Spleen (tissue), 11 donors: ENCODE measurements at regions not wholly inside any gene's neighbourhood (a gene's known extent, or its start where the extent isn't known, plus 50 kb on each side); places are given as distances from the start of the nearest gene placed in this dataset.

Experiments used
- DNase-seq: peaks from one replicate; pipeline ENCODE4 v3.0.0-alpha.2; 2020
- H3K27ac ChIP-seq, 8 donors: fragments of 200-600 bp; sonication (generic) in 7 of 8; 1 replicate in 4 of 8; 2 replicates in 4 of 8; pipeline versions ENCODE4 v1.5.0 to v1.8.0; 2016 to 2021; ENCODE audit warnings: inconsistent platforms in 4 of 8, mild to moderate bottlenecking in 4 of 8, moderate library complexity in 1 of 8
- H3K27me3 ChIP-seq, 7 donors: fragments of 200-600 bp; sonication (generic) in 6 of 7; replicated peaks in 1 of 7; 1 replicate in 4 of 7; 2 replicates in 3 of 7; pipeline versions ENCODE4 v1.5.0 to v1.8.0; 2016 to 2021; ENCODE audit warnings: inconsistent platforms in 3 of 7, mild to moderate bottlenecking in 1 of 7
- H3K36me3 ChIP-seq, 6 donors: fragments of 200-600 bp; sonication (generic) in 5 of 6; 1 replicate in 4 of 6; 2 replicates in 2 of 6; pipeline versions ENCODE4 v1.5.0 to v1.8.0; 2016 to 2021; ENCODE audit warnings: inconsistent platforms in 2 of 6
- H3K4me1 ChIP-seq, 6 donors: fragments of 200-600 bp; sonication (generic) in 5 of 6; 1 replicate in 3 of 6; 2 replicates in 3 of 6; pipeline versions ENCODE4 v1.5.0 to v1.8.0; 2016 to 2021; ENCODE audit warnings: inconsistent platforms in 3 of 6
- H3K4me3 ChIP-seq, 8 donors: fragments of 200-600 bp; sonication (generic) in 7 of 8; 1 replicate in 4 of 8; 2 replicates in 4 of 8; pipeline versions ENCODE4 v1.5.0 to v1.8.0; 2016 to 2021; ENCODE audit warnings: inconsistent platforms in 4 of 8, mild to moderate bottlenecking in 4 of 8, moderate library complexity in 2 of 8
- H3K9me3 ChIP-seq, 8 donors: fragments of 200-600 bp; sonication (generic) in 7 of 8; 1 replicate in 4 of 8; 2 replicates in 4 of 8; pipeline versions ENCODE4 v1.5.0 to v1.8.0; 2016 to 2021; ENCODE audit warnings: inconsistent platforms in 4 of 8
- POLR2A ChIP-seq, 3 donors: fragments of 450-650 bp; IDR thresholded peaks; one replicate each; pipeline ENCODE4 v1.5.1; 2017; ENCODE audit warnings: antibody characterized with exemption in 3 of 3, mild to moderate bottlenecking in 1 of 3
- POLR2AphosphoS5 ChIP-seq, 3 donors: sonication (generic); formaldehyde crosslinking; IDR thresholded peaks; one replicate each; pipeline ENCODE4 v1.5.1; 2017; ENCODE audit warnings: antibody characterized with exemption in 3 of 3
- WGBS, 5 donors: extraction: QIAGEN DNeasy Blood & Tissue Kit in 3 of 5; methylation state at CpG; one replicate each; pipeline versions ENCODE4 v1.1.5 to v1.1.7; 2013 to 2018; 5-methylcytosine and 5-hydroxymethylcytosine counted together
- intact Hi-C: fragments of 100-400 bp; cut with DNase I; formaldehyde crosslinking; loops from one replicate; pipeline ENCODE4 v1.15.0; 2023; ENCODE audit warnings: low total_unique reads
- small RNA-seq, 4 donors: library from RNA; depleted of rRNA; stranded (forward); fragments of <200 nt; gene quantifications; one replicate each; pipeline ENCODE3, GENCODE V24; 2016
- TF ChIP-seq, protein P1 (sequence below), 11 experiments: fragments of 200-600 bp in 7 of 11; fragments of 450-650 bp in 4 of 11; sonication (generic) in 4 of 11; IDR thresholded peaks in 8 of 11; conservative IDR thresholded peaks in 3 of 11; 1 replicate in 7 of 11; 2 replicates in 4 of 11; pipeline versions ENCODE4 v1.4.0 to v1.8.0; 2016 to 2021; ENCODE audit warnings: antibody characterized with exemption in 11 of 11, inconsistent platforms in 4 of 11, mild to moderate bottlenecking in 1 of 11
- donor health status: healthy with polysubstance abuse.
- donor health status: DM: no; HTN: no; CAD: no; lungs with moderate emphysema.
- donor health status: DM: no; HTN: no; CAD: no.
- donor health status: Bipolar disorder and iron deficiency.
- donor health status: healthy.
- donor health status: DM: no; HTN: no; CAD: no.
- donor health status: DM: yes; HTN: yes; CAD: no.

- Histone ChIP-seq H3K27me3 (no peaks in the 10 kb centered on the region), H3K4me3 (no peak overlapping the region), H3K27ac (no peak overlapping the region), H3K36me3 (no peaks in the 10 kb centered on the region), H3K4me1 (peaks cover 0 to 10% (median 6%) of the 10 kb centered on the region in 6 donors), H3K9me3 (peaks cover 0 to 22% (median 20%) of the 10 kb centered on the region in 8 donors)
- no peak for DNase-seq
- intact Hi-C loops = no loop called here
- no peak for TF ChIP-seq POLR2AphosphoS5 (IDR thresholded peaks at IDR 0.05)
- TF ChIP-seq, protein P1, sequence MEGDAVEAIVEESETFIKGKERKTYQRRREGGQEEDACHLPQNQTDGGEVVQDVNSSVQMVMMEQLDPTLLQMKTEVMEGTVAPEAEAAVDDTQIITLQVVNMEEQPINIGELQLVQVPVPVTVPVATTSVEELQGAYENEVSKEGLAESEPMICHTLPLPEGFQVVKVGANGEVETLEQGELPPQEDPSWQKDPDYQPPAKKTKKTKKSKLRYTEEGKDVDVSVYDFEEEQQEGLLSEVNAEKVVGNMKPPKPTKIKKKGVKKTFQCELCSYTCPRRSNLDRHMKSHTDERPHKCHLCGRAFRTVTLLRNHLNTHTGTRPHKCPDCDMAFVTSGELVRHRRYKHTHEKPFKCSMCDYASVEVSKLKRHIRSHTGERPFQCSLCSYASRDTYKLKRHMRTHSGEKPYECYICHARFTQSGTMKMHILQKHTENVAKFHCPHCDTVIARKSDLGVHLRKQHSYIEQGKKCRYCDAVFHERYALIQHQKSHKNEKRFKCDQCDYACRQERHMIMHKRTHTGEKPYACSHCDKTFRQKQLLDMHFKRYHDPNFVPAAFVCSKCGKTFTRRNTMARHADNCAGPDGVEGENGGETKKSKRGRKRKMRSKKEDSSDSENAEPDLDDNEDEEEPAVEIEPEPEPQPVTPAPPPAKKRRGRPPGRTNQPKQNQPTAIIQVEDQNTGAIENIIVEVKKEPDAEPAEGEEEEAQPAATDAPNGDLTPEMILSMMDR (IDR thresholded peaks at IDR 0.05 in 8 of 11, conservative IDR thresholded peaks at IDR 0.05 in 3 of 11) = no peak
- no peak for TF ChIP-seq POLR2A (IDR thresholded peaks at IDR 0.05)
- WGBS, 5 donors = 52 to 77% (median 71%) methylated on average over 1 of the region's 1 CpG
These were observed 53.0 kb upstream of the USP15 start for GRCh38 chr12:62207248-62207647.

Small RNAs in the stretch of these regions (small RNA-seq; reads per million reads assigned to genes)
- 0 reads per million in 4 donors for gene RF00019
- gene RF00413 = 0 reads per million in 4 donors
